NCI-H128 (cell line): ENCODE measurements at regions not wholly inside any gene's neighbourhood (a gene's known extent, or its start where the extent isn't known, plus 50 kb on each side); places are given as distances from the start of the nearest gene placed in this dataset.

Experiments
- DNase-seq: peaks from one replicate; lab custom pipeline; 2025; ENCODE audit not compliant: unreplicated experiment; lab: John Stamatoyannopoulos, UW

DNA sequence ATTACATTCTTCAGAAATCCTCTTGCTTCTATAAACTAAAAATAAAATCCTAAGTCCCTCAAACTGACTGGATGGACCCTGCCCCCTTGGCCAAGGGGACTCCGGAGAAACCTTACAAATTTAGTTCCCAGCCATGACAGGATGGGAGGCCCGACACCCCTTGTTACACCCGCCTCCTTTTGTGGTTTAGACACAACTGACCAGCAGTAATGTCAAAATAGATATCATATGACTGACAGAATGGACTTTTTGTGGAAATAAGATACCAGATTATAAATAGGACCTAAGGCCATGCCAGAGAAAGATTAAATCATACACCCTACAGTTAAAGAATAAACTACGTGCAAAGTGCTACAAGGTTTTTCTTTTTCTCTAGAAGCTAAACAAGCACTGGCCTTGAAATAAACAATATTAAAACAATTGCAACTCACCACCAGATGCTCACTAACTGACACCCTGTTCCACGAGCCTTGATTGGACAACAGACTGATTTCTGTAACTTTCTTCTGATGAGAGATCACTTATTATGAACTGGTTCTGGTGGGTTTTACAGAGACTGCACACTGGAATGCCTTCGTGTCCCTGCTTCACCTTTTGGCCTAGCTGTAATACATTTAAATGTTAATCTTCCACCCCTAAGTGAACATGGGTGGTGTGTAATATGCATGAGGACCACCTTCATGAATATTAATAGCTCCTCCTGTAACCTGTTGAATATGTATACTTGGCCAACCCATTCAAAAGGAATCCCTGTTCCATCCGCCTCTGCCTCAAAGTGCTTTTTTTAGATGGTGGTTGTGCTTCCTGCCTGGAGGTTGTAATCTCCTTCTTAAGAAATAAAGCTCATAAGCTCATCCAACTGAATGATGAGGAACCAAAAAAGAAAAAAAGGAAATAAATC is 99.6 kb downstream of the ODF2L start:
- DNase-seq = no peak

DNA sequence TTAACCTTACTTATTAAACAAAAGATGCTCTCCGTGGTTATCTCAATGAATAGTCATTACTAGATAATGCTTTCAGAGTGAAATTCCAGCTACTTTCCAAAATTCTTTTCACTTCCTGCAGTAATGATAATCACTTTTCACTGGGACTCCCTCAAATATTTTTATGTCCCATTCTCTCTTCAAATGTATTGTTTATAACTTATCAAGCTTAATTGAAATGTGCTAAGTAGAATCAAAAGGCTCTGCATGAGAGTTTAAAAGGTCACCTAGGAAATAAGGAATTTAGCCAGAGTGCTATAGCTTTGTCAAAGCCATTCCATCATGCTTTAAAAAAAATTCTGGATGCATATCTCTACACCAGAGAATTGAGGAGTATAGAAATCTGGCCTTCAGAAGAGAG is 106.4 kb downstream of the ODF2L start:
- no peak for DNase-seq

DNA sequence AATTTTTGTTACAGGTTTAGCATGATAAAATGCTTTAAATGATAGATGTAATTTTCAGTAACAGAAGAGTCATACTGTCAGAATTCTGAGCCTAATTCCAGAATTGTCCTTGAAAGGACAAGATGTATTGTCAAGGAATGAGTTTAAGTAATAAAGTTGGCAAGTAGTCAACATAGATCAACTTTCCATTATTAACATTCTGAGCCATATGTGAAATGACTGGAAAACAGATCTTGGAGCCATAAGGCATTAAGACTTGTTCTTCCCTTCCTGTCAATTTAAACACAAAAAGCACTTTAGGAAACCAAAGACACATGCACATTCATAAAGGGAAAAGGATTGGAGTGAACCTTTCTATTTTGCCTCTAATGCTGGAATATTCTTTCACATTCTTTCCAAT is 107.0 kb downstream of the ODF2L start:
- no peak for DNase-seq

- DNase-seq = no peak
Measured at GRCh38 chr1:86288586-86289147, 107.5 kb downstream of the ODF2L start.

DNA sequence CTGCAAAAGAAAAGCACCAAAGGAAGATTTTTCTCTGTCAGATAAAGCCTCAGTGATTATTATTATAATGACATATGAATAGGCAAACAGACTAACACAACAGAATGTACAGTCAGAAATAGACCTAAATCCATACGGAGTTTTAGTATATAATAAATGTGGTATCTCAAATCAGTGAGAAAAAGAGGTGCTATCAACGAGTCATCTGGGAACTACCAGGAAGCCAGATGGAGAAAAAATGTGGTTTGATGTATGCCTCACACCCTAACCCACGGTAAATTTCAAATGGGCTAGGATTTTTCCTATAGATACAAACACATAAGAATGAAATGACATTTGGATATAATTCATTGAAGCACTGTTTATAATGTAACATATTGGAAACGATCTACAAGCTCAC is 110.3 kb downstream of the ODF2L start:
- DNase-seq = no peak

- no peak for DNase-seq
Measured at GRCh38 chr1:86282611-86283010, 113.5 kb downstream of the ODF2L start.

GRCh38 chr1:86277936-86278335 is 118.2 kb downstream of the ODF2L start:
- DNase-seq = peak; percentile 29

DNA sequence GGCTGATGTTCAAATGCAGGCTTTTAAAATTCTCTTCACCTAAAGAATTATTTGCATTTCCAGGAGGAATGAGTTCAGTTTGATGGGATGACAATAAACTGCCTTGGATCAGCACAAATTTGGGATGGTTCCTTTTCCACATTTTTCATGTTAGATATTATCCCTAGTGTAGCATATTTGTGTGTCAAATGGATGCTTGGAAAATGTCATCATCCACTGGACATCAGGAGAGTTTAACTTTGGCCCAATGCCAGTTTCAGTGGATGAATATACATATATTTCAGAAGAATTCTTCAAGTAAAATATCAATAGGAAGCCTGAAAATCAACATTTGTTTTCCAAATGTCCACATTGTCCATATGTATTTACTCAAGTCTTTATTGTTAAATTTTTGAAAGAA is 116.5 kb upstream of the COL24A1 start:
- DNase-seq = no peak

DNA sequence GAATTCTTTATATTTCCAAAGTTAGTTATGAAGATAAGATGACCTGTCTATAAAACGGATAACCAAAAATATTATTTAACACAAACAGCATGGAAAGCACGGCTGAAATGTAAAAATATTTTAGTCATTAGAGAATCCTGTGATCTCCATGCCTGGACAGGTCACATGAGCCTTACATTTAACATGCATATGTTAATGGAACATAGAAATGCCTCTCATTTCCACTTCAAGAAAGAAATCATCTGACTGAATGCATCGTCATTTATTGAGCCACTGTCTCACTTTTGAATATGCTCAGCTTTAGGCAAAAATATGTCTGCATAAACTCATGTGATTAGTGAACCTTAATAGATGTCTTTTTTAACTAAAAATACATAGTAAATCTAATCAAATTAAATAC is 115.5 kb upstream of the COL24A1 start:
- no peak for DNase-seq

DNA sequence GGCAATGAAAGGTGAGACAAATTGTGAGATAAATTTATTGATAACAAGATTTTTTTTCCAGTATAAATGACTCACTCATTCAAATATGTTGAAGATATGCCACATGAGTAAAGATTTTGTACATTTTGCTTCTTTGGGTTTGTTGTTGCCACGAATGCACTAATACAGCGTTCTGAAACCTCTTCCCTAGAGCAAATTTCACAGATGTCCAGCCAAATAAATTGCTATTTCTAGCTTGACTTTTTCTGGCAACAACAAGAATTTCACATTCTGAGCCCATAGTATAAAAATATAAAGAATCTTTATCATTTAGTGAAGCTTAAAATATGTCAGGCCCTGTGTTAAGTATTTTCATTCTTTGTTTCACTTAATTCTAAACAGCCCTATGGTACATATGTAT is 114.5 kb upstream of the COL24A1 start:
- no peak for DNase-seq

DNA sequence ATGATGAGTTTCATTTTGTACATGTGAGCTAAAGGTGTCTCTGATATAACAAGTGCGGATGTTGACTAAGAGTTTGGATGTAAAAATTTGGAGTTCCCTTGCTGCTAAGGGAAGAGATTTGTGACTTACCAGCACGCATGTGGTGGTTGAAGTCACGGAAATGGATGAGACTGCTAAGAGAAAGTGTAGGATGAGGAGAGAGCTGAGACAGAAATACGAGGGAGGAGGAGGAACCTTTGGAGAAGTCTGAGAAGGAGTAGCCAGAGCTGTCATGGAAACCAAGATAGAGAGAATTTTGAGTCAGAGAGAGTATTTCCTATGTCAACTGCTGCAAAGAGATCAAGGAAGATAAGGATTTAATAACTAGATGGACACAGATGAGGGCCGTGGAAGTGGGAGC is 106.5 kb upstream of the COL24A1 start:
- DNase-seq = no peak

- DNase-seq = no peak
Measured at GRCh38 chr1:86260476-86260875, 103.9 kb upstream of the COL24A1 start.

GRCh38 chr1:86259390-86259789 is 102.8 kb upstream of the COL24A1 start:
- no peak for DNase-seq

GRCh38 chr1:86258101-86258500 is 101.5 kb upstream of the COL24A1 start:
- DNase-seq = no peak

- no peak for DNase-seq
Measured at GRCh38 chr1:86247597-86248279, 91.2 kb upstream of the COL24A1 start.

- no peak for DNase-seq
Measured at GRCh38 chr1:86245566-86246190, 89.1 kb upstream of the COL24A1 start.

GRCh38 chr1:86239894-86240293 is 83.3 kb upstream of the COL24A1 start:
- no peak for DNase-seq

GRCh38 chr1:86239490-86239889 is 82.9 kb upstream of the COL24A1 start:
- DNase-seq = no peak

DNA sequence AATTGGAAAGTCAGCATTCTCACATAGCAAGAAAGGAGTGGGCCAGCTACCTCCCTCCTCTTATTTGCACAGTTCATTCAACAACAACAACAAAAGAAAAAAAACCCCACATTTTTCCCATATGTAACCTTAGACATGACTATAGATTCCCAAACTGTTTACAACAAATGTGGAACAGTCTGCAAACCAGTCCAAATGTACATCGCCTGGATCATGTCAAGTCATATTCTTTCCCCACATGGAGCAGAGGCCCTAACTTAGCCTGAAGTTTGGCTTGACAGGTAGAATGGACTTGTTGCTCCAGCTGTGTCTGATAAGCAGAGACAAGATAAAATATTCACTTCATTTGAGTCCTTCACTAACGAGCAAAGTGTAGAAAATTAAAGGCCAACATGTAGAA is 81.7 kb upstream of the COL24A1 start:
- DNase-seq = no peak

DNA sequence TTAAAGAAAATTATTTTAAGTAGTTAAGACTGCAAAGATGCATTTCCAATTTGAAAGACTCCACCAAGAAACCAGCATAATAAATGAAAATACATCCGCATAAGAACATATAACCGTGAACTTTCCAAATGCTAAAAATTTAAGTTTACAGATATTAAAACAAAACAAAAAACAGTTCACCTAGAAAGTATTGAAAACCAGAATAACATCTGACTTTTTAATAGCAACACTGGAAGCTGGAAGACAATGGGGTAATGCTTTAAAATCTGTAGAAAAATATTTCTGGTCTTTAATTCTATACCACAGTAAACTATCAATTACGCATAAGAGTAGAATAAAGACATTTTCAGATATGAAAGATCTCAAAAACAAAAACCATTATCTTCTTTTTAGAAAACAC is 79.3 kb upstream of the COL24A1 start:
- DNase-seq = no peak

DNA sequence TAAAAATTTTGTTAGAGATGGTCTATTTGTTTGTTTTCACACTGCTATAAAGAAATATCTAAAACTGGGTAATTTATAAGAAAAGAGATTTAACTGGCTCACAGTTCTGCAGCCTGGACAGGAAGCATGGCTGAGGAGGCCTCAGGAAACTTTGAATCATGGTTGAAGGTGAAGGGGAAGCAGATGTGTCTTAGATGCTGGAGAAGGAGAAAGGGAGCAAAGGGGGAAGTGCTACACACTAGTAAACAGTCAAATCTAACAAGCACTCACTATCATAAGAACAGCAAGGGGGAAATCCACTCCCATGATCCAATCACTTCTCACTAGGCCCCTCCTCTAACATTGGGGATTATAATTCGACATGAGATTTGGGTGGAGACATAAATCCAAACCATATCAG is 76.8 kb upstream of the COL24A1 start:
- DNase-seq = no peak

DNA sequence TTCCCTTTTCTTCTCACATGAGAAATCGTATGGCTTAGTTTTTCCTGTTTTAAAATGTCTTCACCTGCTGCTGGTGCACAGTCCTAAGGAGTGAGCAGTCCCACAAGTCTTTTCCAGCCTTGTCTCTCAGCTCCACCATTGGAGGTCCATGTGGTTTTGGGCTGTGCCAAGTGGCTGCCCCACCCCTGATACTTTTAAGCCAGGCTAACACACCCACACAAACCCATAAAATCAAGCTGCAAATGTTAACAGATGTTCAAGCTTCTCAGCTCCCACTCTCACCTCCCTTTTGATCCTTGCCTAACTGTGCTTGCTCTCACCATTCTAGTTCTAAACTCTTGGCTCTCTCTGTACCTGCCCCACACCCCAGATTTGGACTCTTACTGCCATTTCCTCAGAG is 74.5 kb upstream of the COL24A1 start:
- DNase-seq = no peak
